ENCODE measurements at regions not wholly inside any gene's neighbourhood (a gene's known extent, or its start where the extent isn't known, plus 50 kb on each side); places are given as distances from the start of the nearest gene placed in this dataset.

DNA sequence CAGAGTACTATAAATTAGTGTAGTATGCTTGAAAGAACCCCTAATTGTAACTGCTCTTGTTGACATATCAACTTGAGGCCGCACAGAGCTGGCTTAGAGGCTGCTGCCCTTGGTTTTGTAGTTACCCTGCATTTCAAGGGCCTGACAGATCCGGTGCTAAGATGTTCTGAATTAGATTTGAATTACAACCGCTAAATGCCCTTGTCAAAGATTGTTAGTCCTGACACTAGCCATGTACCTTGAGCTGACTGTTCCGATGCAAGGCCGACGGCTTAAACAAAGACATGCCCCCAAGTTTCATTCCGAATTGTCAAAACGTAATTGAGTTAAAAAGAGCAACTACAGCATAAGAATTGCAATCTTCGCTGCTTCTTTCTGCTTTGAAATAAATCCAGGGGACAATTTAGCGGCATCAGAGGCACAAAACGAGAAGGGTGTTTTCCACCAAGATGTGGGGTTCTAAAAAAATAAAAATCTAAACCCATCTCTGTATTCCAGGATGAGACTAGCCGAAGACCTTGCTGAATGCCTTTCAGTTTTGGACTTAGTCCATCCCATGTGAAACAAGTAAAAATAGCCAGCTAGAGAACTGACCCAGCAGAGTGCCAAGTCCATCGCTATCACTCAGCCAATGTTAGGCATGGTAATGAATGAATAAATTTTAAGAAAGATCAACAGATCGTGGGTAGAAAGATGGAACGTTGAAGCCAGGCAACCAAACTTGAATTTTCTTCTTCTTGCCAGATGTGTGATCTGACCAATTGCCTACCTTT, 148.7 kb downstream of the DICER1 start:
- no peak for DNase-seq
- no peak overlapping the region for H3K4me3 ChIP-seq (ENCODE audit: insufficient read depth, low read depth, low read length)
- H3K27me3 ChIP-seq (ENCODE audit: control insufficient read depth, insufficient read depth, low read length), result no peaks in the 10 kb centered on the region; the same call in 1 of the 2 replicates
- H3K36me3 ChIP-seq (replicated peaks; ENCODE audit: control insufficient read depth, insufficient read depth, low read length), result no peaks in the 10 kb centered on the region

- Histone ChIP-seq H3K36me3 (replicated peaks; ENCODE audit: control insufficient read depth, insufficient read depth, low read length) (no peaks in the 10 kb centered on the region), H3K4me3 (ENCODE audit: insufficient read depth, low read depth, low read length) (no peak overlapping the region), H3K27me3 (ENCODE audit: control insufficient read depth, insufficient read depth, low read length) (no peaks in the 10 kb centered on the region; the same call in 1 of the 2 replicates)
- DNase-seq, result no peak
These were observed 149.4 kb downstream of the DICER1 start for GRCh38 chr14:95007921-95008320.

GRCh38 chr14:95006479-95006878, 150.8 kb downstream of the DICER1 start:
- Histone ChIP-seq H3K4me3 (ENCODE audit: insufficient read depth, low read depth, low read length) (no peak overlapping the region), H3K27me3 (ENCODE audit: control insufficient read depth, insufficient read depth, low read length) (no peaks in the 10 kb centered on the region), H3K36me3 (replicated peaks; ENCODE audit: control insufficient read depth, insufficient read depth, low read length) (no peaks in the 10 kb centered on the region)
- no peak for DNase-seq

- Histone ChIP-seq H3K36me3 (replicated peaks; ENCODE audit: control insufficient read depth, insufficient read depth, low read length) (no peaks in the 10 kb centered on the region), H3K4me3 (ENCODE audit: insufficient read depth, low read depth, low read length) (no peak overlapping the region), H3K27me3 (ENCODE audit: control insufficient read depth, insufficient read depth, low read length) (no peaks in the 10 kb centered on the region)
- no peak for DNase-seq
These were observed 151.3 kb downstream of the DICER1 start for GRCh38 chr14:95006051-95006450.

GRCh38 chr14:95003099-95003960, 154.0 kb downstream of the DICER1 start:
- H3K4me3 ChIP-seq (ENCODE audit: insufficient read depth, low read depth, low read length), result no peak overlapping the region
- H3K27me3 ChIP-seq (ENCODE audit: control insufficient read depth, insufficient read depth, low read length), result no peaks in the 10 kb centered on the region
- DNase-seq, result no peak
- H3K36me3 ChIP-seq (replicated peaks; ENCODE audit: control insufficient read depth, insufficient read depth, low read length), result no peaks in the 10 kb centered on the region

DNA sequence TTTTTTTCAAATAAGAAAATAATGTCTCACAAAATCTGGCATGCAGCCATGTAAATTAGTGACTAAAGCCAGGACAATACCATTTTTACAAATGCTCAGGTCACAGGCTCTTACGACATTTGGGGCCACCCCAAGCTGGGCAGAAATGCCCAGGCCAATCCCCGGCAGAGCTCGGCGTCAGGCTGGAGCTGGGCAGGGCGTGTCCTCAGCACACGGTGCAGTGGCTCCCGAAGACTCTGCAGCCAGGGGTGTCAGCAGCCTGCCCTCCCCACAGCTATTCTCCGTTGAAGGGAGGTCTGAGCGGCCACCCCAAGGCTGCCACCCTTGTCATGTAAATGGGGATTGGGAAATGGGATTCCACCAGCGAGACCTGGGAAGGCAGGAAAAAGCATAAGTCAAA, 158.6 kb downstream of the DICER1 start:
- peak; percentile 83 for DNase-seq
- no peak overlapping the region for H3K4me3 ChIP-seq (ENCODE audit: insufficient read depth, low read depth, low read length)

DNA sequence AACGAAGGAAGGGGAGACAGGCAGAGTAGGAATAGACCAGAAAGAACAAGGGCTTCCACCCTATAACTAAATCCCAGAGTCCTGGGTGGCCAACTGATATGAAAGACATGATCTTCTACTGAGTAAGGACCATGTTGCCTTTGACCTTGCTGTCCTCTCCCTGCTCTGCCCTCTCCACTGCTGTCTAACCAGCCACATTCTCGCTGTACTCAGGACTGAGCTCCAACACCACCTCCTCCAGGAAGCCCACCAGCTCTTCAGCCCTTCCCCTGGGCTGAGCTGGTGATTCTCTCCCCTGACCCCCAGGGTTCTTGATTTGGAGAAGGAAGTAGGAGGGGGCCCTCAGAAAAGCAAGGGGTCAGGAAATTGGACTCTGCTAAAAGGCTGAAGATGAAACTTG, 159.2 kb downstream of the DICER1 start:
- no peaks in the 10 kb centered on the region for H3K36me3 ChIP-seq (replicated peaks; ENCODE audit: control insufficient read depth, insufficient read depth, low read length)
- H3K27me3 ChIP-seq (ENCODE audit: control insufficient read depth, insufficient read depth, low read length), result no peaks in the 10 kb centered on the region; the same call in 1 of the 2 replicates
- H3K4me3 ChIP-seq (ENCODE audit: insufficient read depth, low read depth, low read length), result no peak overlapping the region
- DNase-seq, result no peak

More for the DNA sequence above, 158.6 kb downstream of the DICER1 start:
- Histone ChIP-seq H3K36me3 (replicated peaks; ENCODE audit: control insufficient read depth, insufficient read depth, low read length) (no peaks in the 10 kb centered on the region), H3K27me3 (ENCODE audit: control insufficient read depth, insufficient read depth, low read length) (no peaks in the 10 kb centered on the region; the same call in 1 of the 2 replicates)

DNA sequence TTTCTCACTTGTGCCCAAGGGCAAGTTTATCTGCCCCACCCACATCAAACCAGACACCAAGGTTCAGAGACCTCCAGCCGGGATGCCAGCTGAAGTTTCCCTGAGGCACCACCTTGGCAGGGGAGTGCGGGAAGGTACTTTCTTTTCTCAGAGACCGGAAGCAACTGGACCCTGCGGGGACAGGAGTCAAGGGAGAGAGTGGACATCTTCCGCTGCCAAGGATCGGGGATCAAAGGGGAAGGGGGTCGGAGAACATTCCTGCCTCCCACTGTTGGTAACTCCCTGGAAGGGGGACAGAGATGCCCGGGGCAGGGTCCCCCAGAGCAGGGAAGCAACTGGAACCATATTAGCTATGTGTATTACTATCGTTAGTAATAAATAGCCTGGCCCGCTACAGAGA, 161.8 kb downstream of the DICER1 start:
- no peak overlapping the region for H3K4me3 ChIP-seq (ENCODE audit: insufficient read depth, low read depth, low read length)
- no peaks in the 10 kb centered on the region; the same call in 1 of the 2 replicates for H3K27me3 ChIP-seq (ENCODE audit: control insufficient read depth, insufficient read depth, low read length)
- no peaks in the 10 kb centered on the region for H3K36me3 ChIP-seq (replicated peaks; ENCODE audit: control insufficient read depth, insufficient read depth, low read length)
- DNase-seq, result no peak

DNA sequence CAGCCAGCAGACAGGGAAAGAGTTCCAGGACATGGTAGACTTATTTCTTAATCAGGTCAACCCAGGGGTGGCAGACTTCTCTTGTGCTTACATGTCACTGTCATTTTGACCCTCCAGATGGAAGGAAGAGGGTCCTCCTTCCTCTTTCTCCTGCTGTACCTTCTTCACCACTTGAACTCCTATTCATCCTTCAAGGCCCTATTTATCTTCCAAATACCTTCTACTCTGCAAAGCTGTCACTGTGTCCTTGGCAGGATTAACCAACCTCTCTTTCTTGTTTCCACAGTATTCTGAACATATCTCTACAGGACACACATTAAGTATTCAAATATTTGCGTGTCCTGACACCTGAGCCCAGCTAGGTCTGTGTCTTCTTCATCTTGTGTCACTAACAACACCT, 163.1 kb downstream of the DICER1 start:
- Histone ChIP-seq H3K36me3 (replicated peaks; ENCODE audit: control insufficient read depth, insufficient read depth, low read length) (no peaks in the 10 kb centered on the region), H3K4me3 (ENCODE audit: insufficient read depth, low read depth, low read length) (no peak overlapping the region), H3K27me3 (ENCODE audit: control insufficient read depth, insufficient read depth, low read length) (no peaks in the 10 kb centered on the region; the same call in 1 of the 2 replicates)
- DNase-seq, result no peak

DNA sequence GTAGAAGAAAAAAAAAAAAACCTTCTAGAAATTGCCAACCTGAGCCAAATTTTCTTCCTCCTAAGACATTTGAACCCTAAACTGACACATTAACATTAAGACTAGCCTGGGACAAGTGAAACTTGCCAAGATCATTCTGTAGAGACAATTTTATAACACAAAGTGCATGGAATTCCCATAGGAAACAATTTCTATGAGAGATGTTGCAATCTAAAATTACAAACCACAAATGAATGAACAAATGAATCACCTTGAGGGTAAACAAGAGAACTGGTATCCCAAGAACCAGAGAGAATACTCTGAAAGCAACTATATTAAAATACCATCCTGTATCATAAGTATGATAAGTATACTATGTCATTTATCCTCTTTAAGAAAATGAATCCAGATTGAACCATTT, 165.3 kb downstream of the DICER1 start:
- no peak for DNase-seq
- Histone ChIP-seq H3K4me3 (ENCODE audit: insufficient read depth, low read depth, low read length) (no peak overlapping the region), H3K27me3 (ENCODE audit: control insufficient read depth, insufficient read depth, low read length) (no peaks in the 10 kb centered on the region), H3K36me3 (replicated peaks; ENCODE audit: control insufficient read depth, insufficient read depth, low read length) (no peaks in the 10 kb centered on the region)

GRCh38 chr14:94989946-94990345, 167.4 kb downstream of the DICER1 start:
- no peak for DNase-seq
- no peaks in the 10 kb centered on the region for H3K27me3 ChIP-seq (ENCODE audit: control insufficient read depth, insufficient read depth, low read length)
- no peaks in the 10 kb centered on the region for H3K36me3 ChIP-seq (replicated peaks; ENCODE audit: control insufficient read depth, insufficient read depth, low read length)
- no peak overlapping the region for H3K4me3 ChIP-seq (ENCODE audit: insufficient read depth, low read depth, low read length)

DNA sequence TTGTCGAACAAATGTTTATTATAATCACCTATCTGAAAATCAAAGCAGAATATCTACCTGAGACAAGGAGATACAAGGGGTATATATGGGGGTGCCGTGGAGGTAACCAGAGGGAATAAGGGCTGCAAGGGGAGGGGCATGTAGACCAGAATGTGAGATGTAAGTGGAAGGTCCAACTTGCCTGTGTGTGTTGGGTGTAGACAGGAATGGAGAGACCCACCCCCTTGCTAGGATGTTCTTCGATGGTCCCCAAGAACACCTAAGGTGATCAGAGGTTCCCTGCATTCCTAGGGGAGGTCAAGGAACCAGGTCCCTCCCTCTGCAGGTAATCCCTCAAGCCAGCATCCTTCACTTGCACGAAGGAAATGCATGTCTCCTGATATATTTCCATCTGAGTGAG, 167.9 kb downstream of the DICER1 start:
- Histone ChIP-seq H3K27me3 (ENCODE audit: control insufficient read depth, insufficient read depth, low read length) (no peaks in the 10 kb centered on the region), H3K4me3 (ENCODE audit: insufficient read depth, low read depth, low read length) (no peak overlapping the region), H3K36me3 (replicated peaks; ENCODE audit: control insufficient read depth, insufficient read depth, low read length) (no peaks in the 10 kb centered on the region)
- no peak for DNase-seq

- no peak for DNase-seq
- H3K4me3 ChIP-seq (ENCODE audit: insufficient read depth, low read depth, low read length), result no peak overlapping the region
- H3K27me3 ChIP-seq (ENCODE audit: control insufficient read depth, insufficient read depth, low read length), result no peaks in the 10 kb centered on the region
- H3K36me3 ChIP-seq (replicated peaks; ENCODE audit: control insufficient read depth, insufficient read depth, low read length), result no peaks in the 10 kb centered on the region
These were observed 169.9 kb downstream of the DICER1 start for GRCh38 chr14:94987409-94987808.

DNA sequence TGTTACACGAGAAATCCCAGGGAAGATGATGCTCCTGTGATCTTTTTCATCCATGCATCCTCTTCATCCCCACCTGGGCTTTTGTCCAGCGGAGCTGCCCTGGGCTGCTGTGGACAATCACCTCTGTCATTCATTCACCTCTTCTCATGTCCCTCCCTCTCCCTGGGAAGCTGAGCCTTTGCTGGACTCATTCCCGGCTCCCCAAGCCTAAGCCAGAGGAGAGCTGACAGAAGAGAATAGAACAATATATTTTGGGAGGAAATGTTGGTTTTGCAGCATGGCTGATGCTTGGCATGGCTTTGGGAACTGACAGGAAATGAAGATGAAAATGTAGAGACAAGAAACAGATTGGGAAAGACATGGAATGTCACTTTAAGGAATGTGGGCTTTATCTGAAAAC, 177.4 kb downstream of the DICER1 start:
- Histone ChIP-seq H3K27me3 (ENCODE audit: control insufficient read depth, insufficient read depth, low read length) (no peaks in the 10 kb centered on the region), H3K4me3 (ENCODE audit: insufficient read depth, low read depth, low read length) (no peak overlapping the region), H3K36me3 (replicated peaks; ENCODE audit: control insufficient read depth, insufficient read depth, low read length) (no peaks in the 10 kb centered on the region)
- DNase-seq, result no peak

- H3K36me3 ChIP-seq (replicated peaks; ENCODE audit: control insufficient read depth, insufficient read depth, low read length), result no peaks in the 10 kb centered on the region
- no peak for DNase-seq
- no peak overlapping the region for H3K4me3 ChIP-seq (ENCODE audit: insufficient read depth, low read depth, low read length)
- H3K27me3 ChIP-seq (ENCODE audit: control insufficient read depth, insufficient read depth, low read length), result no peaks in the 10 kb centered on the region
These were observed 180.3 kb downstream of the DICER1 start for GRCh38 chr14:94977016-94977415.

All from H7 (cell line).